DND-41 (cell line): ENCODE measurements at regions not wholly inside any gene's neighbourhood (a gene's known extent, or its start where the extent isn't known, plus 50 kb on each side); places are given as distances from the start of the nearest gene placed in this dataset.

Experiments
- ATAC-seq: fragments of 200-7000 bp; cut with Tn5 transposase; 3 replicates; pipeline ENCODE4 v1.9.1; 2021; ENCODE audit warnings: low read depth; ENCODE audit not compliant: insufficient read depth
- DNase-seq: peaks from one replicate; pipeline ENCODE4 v3.0.0-alpha.2; 2020
- H2AFZ ChIP-seq: 2 replicates; pipeline ENCODE4 v1.6.0; 2012; ENCODE audit warnings: low read depth, low read length
- H3K27ac ChIP-seq: 2 replicates; pipeline ENCODE4 v1.5.1; 2012; ENCODE audit warnings: low read length, inconsistent platforms
- H3K27me3 ChIP-seq: fragments of 200-600 bp; sonication (generic); 2 replicates; pipeline ENCODE4 v1.6.0; 2012; ENCODE audit warnings: low read length, mild to moderate bottlenecking, inconsistent platforms; ENCODE audit not compliant: insufficient read depth, poor library complexity
- H3K36me3 ChIP-seq: 2 replicates; pipeline ENCODE4 v1.5.1; 2012; ENCODE audit warnings: low read length, inconsistent platforms; ENCODE audit not compliant: insufficient read depth
- H3K4me1 ChIP-seq: 2 replicates; pipeline ENCODE4 v1.5.1; 2012; ENCODE audit warnings: mild to moderate bottlenecking, low read length; ENCODE audit not compliant: insufficient read depth
- H3K4me2 ChIP-seq: 2 replicates; pipeline ENCODE4 v1.6.0; 2012; ENCODE audit warnings: mild to moderate bottlenecking, moderate library complexity, low read length, inconsistent platforms; ENCODE audit not compliant: insufficient read depth
- H3K4me3 ChIP-seq, 2 experiments: fragments of 200-600 bp in 1 of 2; shearing (Covaris generic) in 1 of 2; 2 replicates each; pipeline ENCODE4 v1.5.1; 2012 to 2016; ENCODE audit warnings: inconsistent platforms in 2 of 2, low read length in 2 of 2, mild to moderate bottlenecking in 2 of 2, low read depth in 1 of 2, moderate library complexity in 1 of 2
- H3K79me2 ChIP-seq: 2 replicates; pipeline ENCODE4 v1.6.0; 2012; ENCODE audit warnings: low read length, inconsistent platforms; ENCODE audit not compliant: insufficient read depth
- H3K9ac ChIP-seq: 2 replicates; pipeline ENCODE4 v1.6.0; 2012; ENCODE audit warnings: low read depth, mild to moderate bottlenecking, inconsistent platforms, low read length, moderate library complexity
- H3K9me3 ChIP-seq: 2 replicates; pipeline ENCODE4 v1.5.1; 2012; ENCODE audit warnings: low read length, moderate library complexity, mild to moderate bottlenecking, inconsistent platforms; ENCODE audit not compliant: insufficient read depth, severe bottlenecking
- H4K20me1 ChIP-seq: 2 replicates; pipeline ENCODE4 v1.6.0; 2012; ENCODE audit warnings: low read length; ENCODE audit not compliant: insufficient read depth
- EZH2 ChIP-seq: IDR thresholded peaks from 3 replicates; pipeline ENCODE4 v1.6.1; 2012; ENCODE audit warnings: borderline replicate concordance, low read depth, mild to moderate bottlenecking, moderate library complexity, low read length, inconsistent platforms; ENCODE audit not compliant: severe bottlenecking
- TF ChIP-seq, protein P1 (sequence below): IDR thresholded peaks from 2 replicates; pipeline ENCODE4 v1.5.1; 2012; ENCODE audit warnings: borderline replicate concordance, low read length, moderate library complexity, mild to moderate bottlenecking; ENCODE audit not compliant: poor library complexity, severe bottlenecking; ENCODE audit errors: extremely low read depth

DNA sequence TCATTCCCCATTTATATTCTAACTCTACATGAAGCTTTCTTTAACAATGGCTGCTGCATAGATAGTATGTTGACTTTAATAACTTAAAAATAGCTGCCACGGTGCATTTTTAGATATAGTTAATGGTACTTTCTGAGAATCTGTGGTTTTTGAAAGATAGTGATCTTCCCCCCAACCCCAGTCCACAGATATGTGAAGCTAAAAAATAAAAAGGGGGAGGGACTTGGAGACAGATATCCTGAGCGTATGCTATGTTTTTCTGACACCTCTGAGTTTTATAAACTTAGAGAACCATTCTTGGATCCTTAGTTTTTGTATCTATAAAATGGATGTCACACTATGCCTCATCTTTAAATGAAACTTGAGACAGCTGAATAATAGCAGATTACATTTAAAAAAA, 120.5 kb downstream of the SNX18 start:
- no peak for TF ChIP-seq EZH2
- TF ChIP-seq, protein P1, sequence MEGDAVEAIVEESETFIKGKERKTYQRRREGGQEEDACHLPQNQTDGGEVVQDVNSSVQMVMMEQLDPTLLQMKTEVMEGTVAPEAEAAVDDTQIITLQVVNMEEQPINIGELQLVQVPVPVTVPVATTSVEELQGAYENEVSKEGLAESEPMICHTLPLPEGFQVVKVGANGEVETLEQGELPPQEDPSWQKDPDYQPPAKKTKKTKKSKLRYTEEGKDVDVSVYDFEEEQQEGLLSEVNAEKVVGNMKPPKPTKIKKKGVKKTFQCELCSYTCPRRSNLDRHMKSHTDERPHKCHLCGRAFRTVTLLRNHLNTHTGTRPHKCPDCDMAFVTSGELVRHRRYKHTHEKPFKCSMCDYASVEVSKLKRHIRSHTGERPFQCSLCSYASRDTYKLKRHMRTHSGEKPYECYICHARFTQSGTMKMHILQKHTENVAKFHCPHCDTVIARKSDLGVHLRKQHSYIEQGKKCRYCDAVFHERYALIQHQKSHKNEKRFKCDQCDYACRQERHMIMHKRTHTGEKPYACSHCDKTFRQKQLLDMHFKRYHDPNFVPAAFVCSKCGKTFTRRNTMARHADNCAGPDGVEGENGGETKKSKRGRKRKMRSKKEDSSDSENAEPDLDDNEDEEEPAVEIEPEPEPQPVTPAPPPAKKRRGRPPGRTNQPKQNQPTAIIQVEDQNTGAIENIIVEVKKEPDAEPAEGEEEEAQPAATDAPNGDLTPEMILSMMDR: no peak
- Histone ChIP-seq H3K4me3 (no peak overlapping the region), H2AFZ (no peak overlapping the region), H3K9ac (no peak overlapping the region), H3K79me2 (no peaks in the 10 kb centered on the region), H3K4me2 (no peak overlapping the region), H4K20me1 (no peaks in the 10 kb centered on the region), H3K36me3 (no peaks in the 10 kb centered on the region), H3K4me1 (peaks cover 14% of the 10 kb centered on the region), H3K27ac (no peak overlapping the region), H3K9me3 (no peaks in the 10 kb centered on the region), H3K27me3 (no peaks in the 10 kb centered on the region)
- DNase-seq (no peak), ATAC-seq (peak; percentile 73)

DNA sequence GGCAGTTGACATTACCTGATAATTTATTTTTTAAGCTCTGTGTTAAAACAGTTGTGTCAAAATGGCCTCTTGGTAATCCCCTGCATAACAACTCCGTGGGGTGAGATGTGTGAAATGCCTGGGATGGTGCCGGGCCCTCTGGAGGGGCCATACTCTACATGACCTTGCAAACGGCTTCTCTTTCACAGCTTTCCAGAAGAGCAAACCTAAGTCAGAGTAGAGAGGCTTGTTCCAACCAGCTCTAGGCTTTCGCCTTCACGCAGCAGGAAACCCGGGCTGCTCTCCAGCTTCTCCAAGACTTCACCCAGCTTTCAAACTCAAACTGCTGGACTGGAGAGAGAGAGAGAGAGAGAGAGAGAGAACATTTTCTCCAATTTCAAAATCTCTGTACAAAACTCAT, 120.1 kb downstream of the SNX18 start:
- DNase-seq (no peak), ATAC-seq (peak; percentile 39)
- H3K9ac ChIP-seq: no peak overlapping the region
- H3K4me1 ChIP-seq: peaks cover 14% of the 10 kb centered on the region
- H3K4me3 ChIP-seq: no peak overlapping the region
- H2AFZ ChIP-seq: no peak overlapping the region
- H4K20me1 ChIP-seq: no peaks in the 10 kb centered on the region
- H3K79me2 ChIP-seq: no peaks in the 10 kb centered on the region
- no peaks in the 10 kb centered on the region for H3K27me3 ChIP-seq
- H3K4me2 ChIP-seq: no peak overlapping the region
- H3K27ac ChIP-seq: no peak overlapping the region; the same call in 1 of the 2 replicates
- no peaks in the 10 kb centered on the region for H3K9me3 ChIP-seq
- no peaks in the 10 kb centered on the region for H3K36me3 ChIP-seq
- TF ChIP-seq, protein P1: no peak
- no peak for TF ChIP-seq EZH2

DNA sequence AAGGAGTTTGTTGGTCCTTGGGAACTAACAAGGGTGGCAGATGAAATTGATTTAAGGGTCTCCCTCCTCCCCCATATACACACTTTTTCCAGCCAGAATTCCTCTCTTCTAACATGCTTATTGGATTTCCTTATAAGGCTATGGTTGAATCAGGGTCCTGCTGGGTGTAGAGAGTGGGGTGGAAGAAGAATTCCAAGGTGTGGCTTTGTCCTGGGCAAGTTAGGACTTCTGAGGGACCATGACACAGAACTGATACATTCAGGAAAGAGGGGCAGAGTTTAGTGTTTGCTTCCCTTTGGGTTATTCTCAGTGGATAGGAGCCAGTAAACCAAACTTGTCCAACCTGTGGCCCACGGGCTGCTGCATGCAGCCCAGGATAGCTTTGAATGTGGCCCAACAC, 116.5 kb downstream of the SNX18 start:
- no peak for ATAC-seq
- Histone ChIP-seq H3K79me2 (no peaks in the 10 kb centered on the region), H3K4me1 (peaks cover 14% of the 10 kb centered on the region), H3K9ac (no peak overlapping the region), H3K36me3 (no peaks in the 10 kb centered on the region), H3K4me3 (no peak overlapping the region), H2AFZ (no peak overlapping the region), H4K20me1 (no peaks in the 10 kb centered on the region), H3K9me3 (no peaks in the 10 kb centered on the region), H3K4me2 (no peak overlapping the region), H3K27ac (no peak overlapping the region), H3K27me3 (no peaks in the 10 kb centered on the region)
- no peak for DNase-seq
- no peak for TF ChIP-seq EZH2
- TF ChIP-seq, protein P1: no peak

DNA sequence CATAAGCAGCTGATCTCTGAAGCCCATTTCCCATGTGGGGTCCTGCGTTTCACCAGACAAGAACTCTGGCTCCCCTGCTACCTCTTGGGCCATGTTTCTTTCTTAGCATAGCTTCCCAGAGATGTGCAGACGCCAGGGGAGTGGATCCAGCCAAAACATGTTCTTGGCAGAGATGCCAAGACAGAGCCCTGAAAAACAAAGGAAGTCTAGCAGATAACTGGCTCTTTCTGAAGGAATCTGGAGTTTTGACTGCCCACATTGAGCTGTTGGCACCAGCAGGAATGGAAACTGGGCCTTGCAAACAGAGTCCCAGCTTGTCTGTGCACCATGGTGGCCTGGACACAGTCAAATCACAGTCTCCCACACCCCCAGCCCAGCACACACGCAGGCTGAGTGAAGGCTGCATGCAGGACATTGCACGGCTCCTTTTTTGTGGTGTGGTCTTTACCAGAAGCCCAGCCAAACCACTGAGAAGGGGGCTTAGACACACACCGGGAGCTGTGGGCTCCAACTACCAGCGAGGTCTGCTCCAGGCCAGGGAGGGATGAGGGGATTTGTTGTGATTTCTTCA, 114.7 kb downstream of the SNX18 start:
- Histone ChIP-seq H3K4me1 (no peaks in the 10 kb centered on the region), H3K9ac (no peak overlapping the region), H4K20me1 (no peaks in the 10 kb centered on the region), H3K79me2 (no peaks in the 10 kb centered on the region), H2AFZ (no peak overlapping the region), H3K4me3 (no peak overlapping the region), H3K27ac (no peak overlapping the region), H3K4me2 (no peak overlapping the region), H3K9me3 (no peaks in the 10 kb centered on the region), H3K27me3 (no peaks in the 10 kb centered on the region), H3K36me3 (no peaks in the 10 kb centered on the region)
- DNase-seq: no peak
- ATAC-seq: no peak
- TF ChIP-seq EZH2: no peak
- TF ChIP-seq, protein P1: no peak
